ENCODE measurements at regions not wholly inside any gene's neighbourhood (a gene's known extent, or its start where the extent isn't known, plus 50 kb on each side); places are given as distances from the start of the nearest gene placed in this dataset.

DNA sequence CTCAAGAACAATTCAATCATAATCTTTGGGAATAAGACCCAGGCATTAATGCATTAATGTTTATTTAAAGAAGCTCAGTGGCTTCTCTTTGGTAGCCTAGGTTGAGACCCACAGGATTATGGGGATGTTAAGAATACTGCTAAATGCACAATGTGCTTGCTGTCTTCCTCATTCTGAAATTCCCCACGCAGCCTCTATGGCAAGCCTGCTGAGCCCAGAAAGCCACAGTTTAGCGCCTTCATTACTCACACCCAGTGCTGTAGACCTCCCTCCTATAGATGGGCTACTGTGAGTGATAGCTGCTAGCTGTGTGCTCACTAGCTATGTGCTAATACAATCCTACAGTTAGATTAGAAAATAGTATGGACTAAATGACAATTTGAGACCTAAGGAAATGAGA lies 90.6 kb downstream of the TNFSF13B start:
- intact Hi-C loops (cut with DNase I): no loop called here
- ATAC-seq: no peak
- no peak for DNase-seq (ENCODE audit: missing footprints)

DNA sequence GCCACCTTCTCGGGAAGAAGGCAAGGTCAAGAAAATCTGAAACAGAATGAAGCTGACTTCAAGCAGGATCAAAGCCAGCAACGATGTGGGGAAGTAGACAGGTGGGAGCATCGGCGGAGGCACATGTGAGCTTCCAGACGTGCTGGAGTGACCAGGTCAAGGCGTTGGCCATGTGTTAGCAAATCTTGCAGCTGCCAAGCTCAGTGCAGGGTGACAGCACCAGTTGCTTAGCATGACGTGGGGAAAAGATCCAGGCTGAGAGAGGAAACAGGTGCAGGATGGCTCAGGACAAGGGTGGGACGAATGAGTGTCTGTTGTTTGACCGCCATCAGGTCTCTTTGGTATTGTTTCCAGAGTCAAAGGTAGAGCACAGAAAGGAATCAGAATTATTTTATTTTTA lies 92.3 kb downstream of the TNFSF13B start:
- no peak for DNase-seq (ENCODE audit: missing footprints)
- intact Hi-C loops (cut with DNase I): no loop called here
- no peak for ATAC-seq

DNA sequence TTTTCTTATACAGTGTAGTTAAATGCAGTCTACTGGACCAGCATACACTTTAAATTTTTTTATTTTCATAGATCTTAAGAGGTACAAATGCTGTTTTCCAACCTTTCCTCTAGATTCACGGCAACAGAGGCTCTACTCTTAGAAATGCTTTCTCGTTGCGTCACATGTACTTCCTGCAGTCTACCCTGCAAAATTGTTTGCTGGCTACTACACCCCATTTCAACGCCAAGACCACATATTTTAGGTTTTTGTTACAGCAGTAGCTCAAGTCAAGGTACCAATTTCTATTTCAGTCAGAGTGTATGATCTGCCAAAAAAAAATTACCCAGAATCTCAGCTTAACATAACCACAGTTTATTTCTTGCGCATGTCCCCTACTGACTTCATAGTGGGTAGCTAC lies 94.1 kb downstream of the TNFSF13B start:
- DNase-seq (ENCODE audit: missing footprints) (no peak), ATAC-seq (no peak)
- intact Hi-C loops (cut with DNase I): no loop called here

DNA sequence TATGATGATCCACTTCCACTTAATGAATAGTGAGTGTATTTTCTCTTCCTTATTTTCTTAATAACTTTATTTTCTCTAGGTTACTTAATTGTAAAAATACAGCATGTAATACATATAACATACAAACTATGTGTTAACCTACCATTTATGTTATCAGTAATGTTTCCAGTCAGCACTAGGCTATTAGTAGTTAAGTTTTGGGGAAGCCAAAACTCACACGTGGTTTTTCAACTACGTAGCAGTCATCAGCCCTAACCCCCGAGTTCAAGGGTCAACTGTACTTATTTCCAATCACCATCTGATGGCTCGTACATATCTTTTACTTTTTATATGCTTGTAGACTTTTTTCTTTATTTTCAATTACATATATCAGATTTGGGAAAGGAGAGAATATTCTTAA lies 95.7 kb downstream of the TNFSF13B start:
- ATAC-seq: no peak
- intact Hi-C loops (cut with DNase I): no loop called here
- DNase-seq (ENCODE audit: missing footprints): no peak

DNA sequence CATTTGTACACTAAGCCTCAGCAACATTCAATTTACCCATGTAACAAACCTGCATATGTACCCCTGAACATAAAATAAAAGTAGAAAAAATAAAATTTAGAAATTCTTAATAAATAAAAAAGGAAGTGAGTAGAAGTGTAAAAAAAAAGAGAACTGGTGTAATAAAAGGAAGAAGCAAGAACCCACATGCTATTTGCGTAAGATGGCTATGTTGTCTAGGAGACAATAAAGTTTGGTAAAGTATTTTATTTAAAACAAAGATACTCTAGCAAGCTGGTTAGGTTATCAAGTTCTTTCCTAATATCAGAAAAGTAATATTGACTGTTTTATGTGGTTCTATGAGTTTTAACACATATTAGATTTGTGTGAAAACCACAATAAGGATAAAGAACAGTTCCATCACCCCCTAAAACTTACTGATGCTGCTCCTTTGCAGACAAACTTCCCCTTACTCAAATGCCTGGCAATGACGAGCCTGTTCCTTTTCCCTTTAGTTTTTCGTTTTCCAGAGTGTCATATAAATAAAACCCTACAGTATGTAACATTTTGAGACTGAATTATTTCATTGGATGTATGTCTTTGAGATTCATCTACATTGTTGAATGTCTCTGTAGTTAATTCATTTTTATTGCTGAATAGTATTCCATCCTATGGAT lies 98.9 kb downstream of the TNFSF13B start:
- intact Hi-C loops (cut with DNase I): no loop called here
- DNase-seq (ENCODE audit: missing footprints): no peak
- no peak for ATAC-seq

DNA sequence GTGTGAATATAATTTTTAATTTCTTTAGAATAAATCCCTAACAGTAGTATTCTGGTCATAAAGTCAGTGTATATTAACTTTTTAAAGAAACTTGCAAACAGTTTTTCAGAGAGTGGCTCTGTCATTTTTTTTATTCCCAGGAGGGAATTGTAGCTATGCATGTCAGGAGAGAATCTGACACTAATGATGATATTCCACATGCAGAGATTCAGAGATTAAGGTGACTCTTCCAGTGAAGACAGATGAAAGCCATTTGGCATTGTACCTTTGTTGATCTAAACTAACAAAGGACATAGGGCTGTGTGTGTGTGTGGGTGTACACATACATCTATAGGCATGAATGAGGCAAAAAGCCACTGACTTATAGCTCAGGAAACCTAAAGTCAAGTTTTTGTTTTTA lies 99.9 kb downstream of the TNFSF13B start:
- no peak for ATAC-seq
- intact Hi-C loops (cut with DNase I): no loop called here
- DNase-seq (ENCODE audit: missing footprints): no peak

DNA sequence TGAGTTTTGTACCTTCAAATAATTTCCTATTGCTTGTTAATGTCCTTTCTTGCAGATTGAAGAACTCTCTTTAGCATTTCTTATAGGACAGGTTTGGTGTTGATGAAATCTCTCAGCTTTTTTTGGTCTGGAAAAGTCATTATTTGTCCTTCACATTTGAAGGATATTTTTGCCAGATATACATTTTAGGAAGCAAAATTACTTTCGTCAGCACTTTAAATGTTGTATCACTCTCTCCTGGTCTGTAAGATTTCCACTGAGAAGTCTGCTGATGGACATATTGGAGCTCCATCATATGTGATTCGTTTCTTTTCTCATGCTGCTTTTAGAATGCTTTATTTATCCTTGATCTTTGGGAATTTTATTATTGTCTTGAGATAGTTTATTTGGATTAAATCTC lies 105.5 kb downstream of the TNFSF13B start:
- intact Hi-C loops (cut with DNase I): no loop called here
- DNase-seq (ENCODE audit: missing footprints) (no peak), ATAC-seq (no peak)

DNA sequence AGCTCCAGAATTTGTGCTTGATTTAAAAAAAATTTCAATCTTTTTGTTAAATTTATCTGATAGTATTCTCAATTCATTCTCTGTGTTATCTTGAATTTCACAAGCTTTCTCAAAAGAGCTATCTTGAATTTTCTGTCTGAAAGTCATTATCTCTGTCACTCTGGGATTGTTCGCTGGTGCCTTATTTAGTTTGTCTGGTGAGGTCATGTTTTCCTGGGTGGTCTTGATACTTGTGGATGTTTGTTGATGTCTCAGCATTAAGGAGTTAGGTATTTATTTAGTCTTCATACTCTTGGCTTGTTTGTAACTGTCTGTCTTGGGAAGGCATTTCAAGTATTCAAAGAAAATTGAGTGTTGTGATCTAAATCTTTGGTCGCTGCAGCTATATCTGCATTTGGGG lies 106.3 kb downstream of the TNFSF13B start:
- ATAC-seq (no peak), DNase-seq (ENCODE audit: missing footprints) (no peak)
- intact Hi-C loops (cut with DNase I): no loop called here

DNA sequence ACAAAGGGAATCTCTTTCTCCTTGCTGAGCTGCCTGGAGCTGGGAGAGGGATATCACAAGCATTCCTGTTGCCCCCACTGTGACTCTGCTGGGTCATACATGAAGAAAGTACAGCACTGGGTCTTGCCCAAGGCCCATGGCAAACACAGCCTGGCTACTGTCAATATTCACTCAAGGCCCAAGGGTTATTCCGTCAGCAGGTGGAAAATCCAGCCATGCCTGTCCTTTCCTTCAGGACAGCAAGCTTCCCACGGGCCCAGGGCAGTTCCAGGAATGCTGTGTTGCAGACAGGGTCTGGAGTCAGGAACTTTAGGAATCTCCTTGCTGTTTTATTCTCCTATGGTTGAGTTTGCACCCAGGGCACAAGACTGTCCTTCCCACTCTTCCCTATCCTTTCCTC lies 106.8 kb downstream of the TNFSF13B start:
- intact Hi-C loops (cut with DNase I): no loop called here
- ATAC-seq: no peak

DNA sequence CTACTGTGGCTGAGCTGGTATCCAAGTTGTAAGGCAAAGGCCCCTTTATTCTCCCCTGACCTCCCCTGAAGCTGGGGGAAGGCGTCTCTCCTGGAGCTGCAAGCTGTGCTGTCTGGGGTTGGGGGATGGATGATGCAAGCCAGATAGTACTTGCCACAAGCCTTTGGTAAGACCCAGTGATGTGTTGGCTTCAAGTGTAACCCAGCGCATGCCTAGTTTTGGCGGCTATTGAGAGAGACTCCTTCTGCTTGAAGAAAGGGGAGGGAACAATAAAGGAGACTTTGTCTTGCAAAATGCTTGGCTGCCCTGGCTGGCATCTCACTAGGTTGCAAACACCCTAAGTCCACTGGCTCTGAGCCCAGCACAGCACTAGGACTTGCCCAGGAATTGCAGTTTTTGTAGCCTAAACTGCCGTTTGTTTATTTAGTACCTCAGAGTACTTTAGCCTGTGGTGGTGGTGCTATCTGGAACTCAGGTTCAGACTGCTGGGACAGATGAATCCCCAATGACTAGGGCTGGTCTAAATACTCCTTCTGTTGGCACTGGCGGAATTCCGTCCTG lies 108.2 kb downstream of the TNFSF13B start:
- intact Hi-C loops (cut with DNase I): no loop called here
- DNase-seq (ENCODE audit: missing footprints) (no peak), ATAC-seq (no peak)

More for the DNA sequence above, 106.8 kb downstream of the TNFSF13B start:
- DNase-seq (ENCODE audit: missing footprints): no peak

DNA sequence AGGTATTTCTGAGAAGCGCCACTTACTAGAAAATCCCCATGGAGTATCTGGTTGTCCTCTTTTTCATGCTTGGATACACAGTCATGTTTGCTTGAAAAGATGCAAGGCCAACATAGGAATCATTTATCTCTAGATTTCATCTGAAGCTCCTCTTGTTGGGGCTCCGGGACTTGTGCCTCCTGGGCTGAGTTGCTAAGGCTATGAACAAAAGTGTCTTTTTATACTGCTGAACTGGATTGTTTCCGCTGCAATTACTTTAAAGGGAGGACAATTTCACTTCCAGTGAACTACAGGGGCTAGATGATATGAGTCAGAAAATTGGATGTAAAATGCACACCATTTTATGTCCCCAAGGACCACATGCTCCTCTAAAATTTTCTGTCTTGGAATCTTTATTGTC lies 114.1 kb downstream of the TNFSF13B start:
- intact Hi-C loops (cut with DNase I): no loop called here
- no peak for ATAC-seq
- no peak for DNase-seq (ENCODE audit: missing footprints)

DNA sequence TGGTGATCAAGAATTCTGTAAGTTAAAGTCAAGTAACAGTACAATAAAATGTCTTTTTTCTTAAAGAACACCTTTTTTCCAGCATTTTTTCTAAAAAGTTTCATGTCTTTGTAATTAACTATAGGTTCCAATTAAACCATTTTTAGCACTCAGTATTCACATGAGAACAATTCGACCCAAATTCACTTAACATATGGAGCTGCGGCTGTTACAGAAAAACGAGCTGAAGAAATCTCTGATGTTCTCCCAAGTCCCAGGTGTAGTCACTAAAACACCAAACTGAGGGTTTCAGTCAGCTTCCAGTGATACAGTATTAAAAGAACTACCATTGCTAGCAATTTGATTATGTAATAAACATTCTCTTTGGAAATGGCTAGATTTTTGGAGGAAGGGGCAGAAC lies 117.6 kb downstream of the TNFSF13B start:
- ATAC-seq (no peak), DNase-seq (ENCODE audit: missing footprints) (no peak)
- intact Hi-C loops (cut with DNase I): no loop called here

DNA sequence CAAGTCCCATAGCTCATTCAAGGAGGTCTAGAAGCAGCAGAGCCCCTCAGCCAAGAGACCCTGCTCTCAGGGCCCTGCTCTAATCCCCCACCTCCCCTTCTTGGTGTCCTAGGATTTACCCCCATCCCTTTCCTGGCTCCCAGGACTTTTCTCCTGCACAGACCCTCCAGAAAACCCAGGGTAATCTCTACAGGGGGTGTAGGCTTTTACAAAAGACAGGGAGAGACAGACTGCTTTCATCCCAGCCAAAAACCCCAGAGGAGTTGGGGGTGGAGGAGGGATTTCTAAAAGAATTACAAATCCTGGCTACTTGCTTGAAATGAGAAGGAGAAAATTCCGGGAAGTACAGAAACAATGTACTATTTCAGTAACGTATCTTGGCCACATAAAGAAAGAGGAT lies 133.3 kb downstream of the TNFSF13B start:
- DNase-seq (ENCODE audit: missing footprints): no peak
- no peak for ATAC-seq
- intact Hi-C loops (cut with DNase I): no loop called here

DNA sequence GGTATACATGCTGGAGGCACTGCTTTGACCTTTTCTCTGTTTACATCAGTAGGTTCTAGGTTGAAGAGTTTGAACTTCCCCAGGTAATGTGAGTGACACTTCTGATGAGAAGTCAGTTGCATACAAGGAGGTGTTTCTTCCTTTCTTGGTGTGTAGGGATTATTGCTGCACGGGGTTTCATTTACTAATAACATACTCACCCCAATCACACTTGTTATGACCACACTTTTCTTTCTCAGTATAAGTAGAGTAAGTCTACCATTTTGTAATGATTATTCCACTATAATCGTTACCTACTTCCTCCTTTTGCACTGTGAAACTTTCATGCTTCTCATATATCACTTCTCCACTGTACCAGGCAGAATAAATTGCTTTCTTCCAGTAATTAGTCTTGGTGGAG lies 138.0 kb downstream of the TNFSF13B start:
- no peak for DNase-seq (ENCODE audit: missing footprints)
- no peak for ATAC-seq
- intact Hi-C loops (cut with DNase I): no loop called here

DNA sequence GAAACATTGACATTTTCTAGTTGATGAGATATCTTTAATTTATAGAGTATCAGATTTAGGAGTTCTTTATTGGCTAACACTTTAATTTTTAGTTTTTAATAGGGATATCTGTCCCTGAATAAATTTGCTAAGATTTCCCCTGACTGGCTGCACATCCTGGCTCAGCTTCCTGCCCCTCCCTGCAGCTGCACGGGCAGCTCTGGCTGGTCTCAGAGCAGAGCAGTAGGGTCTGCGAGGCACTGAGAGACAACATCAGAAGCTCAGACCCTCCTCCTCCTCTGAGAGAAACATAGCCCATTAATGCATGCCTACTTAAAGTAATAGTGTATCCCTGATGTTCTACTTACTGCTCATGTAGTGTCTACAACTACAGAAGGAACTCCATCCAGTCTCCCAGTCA lies 139.2 kb downstream of the TNFSF13B start:
- no peak for DNase-seq (ENCODE audit: missing footprints)
- intact Hi-C loops (cut with DNase I): no loop called here
- ATAC-seq: no peak

DNA sequence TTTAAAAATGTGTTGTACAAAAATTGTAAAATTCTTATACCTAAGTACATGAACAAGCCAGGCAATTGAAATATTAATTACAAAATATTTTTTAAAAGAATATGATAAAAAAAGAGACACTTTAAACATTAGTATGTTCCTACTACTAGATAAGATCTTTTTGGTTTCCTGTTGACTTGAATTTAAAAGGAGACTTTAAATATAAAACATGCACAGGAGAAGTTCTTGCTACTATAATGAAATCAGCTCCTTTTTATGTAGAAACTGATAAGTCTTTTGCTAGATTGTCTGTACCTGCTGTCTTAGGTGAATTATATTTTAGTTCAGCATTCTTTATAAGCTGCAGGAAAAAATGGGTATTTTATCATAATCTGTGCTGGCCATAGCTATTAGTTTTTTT lies 140.2 kb downstream of the TNFSF13B start:
- intact Hi-C loops (cut with DNase I): no loop called here
- ATAC-seq (no peak), DNase-seq (ENCODE audit: missing footprints) (no peak)

DNA sequence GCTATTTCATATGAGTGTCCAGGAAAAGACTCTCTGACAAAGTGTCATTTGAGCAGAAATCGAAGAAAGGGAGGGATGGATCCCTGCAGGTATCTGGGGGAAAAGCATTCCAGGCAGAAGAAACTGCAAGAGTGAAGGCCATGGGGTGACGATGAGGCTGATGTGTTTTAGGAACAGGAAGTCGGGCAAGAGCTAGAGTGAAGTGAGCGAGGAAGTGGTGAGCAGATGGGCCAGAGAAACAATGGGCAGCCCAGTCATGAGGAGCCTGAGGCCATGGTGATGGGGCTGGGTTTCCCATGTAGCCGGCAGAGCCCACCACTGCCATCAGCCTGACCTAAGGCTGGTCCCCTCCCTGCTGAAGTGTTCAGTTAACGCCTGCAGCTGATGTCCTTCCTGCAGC lies 150.2 kb downstream of the TNFSF13B start:
- no peak for DNase-seq (ENCODE audit: missing footprints)
- intact Hi-C loops (cut with DNase I): no loop called here
- ATAC-seq: no peak

DNA sequence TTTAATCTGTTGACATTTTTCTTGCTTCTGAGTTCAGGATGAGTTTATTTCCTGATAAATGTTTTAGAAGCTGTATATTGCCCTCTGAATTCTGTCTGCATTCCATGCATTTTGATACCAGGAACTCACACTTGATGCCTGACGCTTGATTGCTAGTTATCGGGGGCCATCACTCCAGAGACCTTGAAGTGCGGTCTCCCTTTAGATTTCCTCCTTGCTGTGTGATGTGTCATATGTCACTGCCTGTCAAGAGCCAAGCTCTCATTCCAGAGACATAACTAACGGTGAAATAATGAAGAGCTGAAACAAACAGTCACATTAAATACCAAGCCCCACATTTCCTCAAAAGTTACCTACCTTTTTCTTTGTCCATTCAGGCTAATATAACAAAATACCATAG lies 155.5 kb downstream of the TNFSF13B start:
- intact Hi-C loops (cut with DNase I): no loop called here
- DNase-seq (ENCODE audit: missing footprints) (no peak), ATAC-seq (no peak)

DNA sequence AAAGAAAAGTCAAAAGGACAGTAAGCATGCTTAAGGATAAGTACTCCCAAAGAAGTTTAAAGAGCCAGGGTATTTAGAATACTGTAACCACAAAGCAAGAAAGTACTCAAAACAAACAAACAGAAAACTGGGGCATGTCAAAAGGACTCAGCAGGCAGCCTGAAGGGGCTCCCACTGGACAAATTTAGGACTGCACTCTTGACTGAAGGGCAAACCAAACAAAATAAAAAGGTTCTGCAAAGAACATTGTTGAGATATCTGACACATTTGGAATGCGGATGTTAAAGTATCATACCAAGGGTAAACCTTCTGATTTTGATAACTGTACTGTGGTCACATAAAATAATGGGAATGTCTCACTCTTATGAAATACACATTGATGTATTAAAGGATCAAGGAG lies 157.4 kb downstream of the TNFSF13B start:
- DNase-seq (ENCODE audit: missing footprints) (no peak), ATAC-seq (no peak)
- intact Hi-C loops (cut with DNase I): no loop called here

DNA sequence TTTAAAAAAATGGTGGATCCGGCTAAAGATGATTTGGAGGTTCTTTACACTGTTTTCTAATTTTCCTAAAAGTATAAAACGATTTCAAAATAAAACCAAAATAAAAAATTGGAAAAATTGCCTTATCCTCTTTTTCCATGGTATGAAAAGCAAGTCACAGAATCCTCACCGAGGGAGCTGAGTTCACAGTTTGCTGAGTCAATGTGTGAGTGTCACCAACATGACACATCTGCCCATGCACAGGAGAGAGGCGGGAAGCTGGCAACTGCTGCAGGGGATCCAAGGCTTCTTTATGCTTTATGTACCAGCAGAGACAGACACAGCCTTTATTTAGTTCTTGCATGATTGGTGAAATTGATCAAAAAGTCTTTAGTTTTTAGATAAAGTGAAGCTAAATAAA lies 157.8 kb downstream of the TNFSF13B start:
- ATAC-seq (no peak), DNase-seq (ENCODE audit: missing footprints) (no peak)
- intact Hi-C loops (cut with DNase I): no loop called here

DNA sequence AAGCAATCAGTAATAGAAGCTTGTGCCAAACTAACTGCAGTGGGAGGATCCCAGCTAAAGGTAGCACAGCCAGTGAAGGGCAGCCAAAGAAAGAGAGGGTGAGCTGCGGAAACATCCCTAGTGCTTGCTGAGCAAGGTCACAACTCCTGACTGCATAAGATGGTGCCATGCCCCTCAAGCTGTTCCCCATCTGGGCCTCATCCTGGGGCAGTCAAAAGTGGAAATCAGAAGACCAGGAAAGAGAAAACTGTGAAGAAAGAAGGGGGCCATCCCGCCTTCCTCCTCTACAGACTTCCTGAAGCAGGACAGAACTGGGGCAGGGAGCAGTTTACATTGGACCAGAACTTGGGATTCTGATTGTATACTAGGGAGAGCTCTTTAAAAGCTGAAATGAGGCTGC lies 159.2 kb downstream of the TNFSF13B start:
- ATAC-seq (no peak), DNase-seq (ENCODE audit: missing footprints) (no peak)
- intact Hi-C loops (cut with DNase I): no loop called here

Measured in Right ventricle myocardium inferior (tissue), 1 donor.